ENCODE measurements at regions not wholly inside any gene's neighbourhood (a gene's known extent, or its start where the extent isn't known, plus 50 kb on each side); places are given as distances from the start of the nearest gene placed in this dataset.
"Not testable (repeated sequence)": the region's sequence is repeated elsewhere in the genome, so short reads cannot be mapped to it uniquely, and the experiment has no call there.

GRCh38 chr9:1919229-1919628, 95.9 kb upstream of the SMARCA2 start:
- DNase-seq (ENCODE audit: low spot score), result no peak

GRCh38 chr9:1920386-1920785, 94.8 kb upstream of the SMARCA2 start:
- DNase-seq (ENCODE audit: low spot score), result no peak

GRCh38 chr9:1922026-1922425, 93.1 kb upstream of the SMARCA2 start:
- no peak for DNase-seq (ENCODE audit: low spot score)

GRCh38 chr9:1927546-1927945, 87.6 kb upstream of the SMARCA2 start:
- no peak for DNase-seq (ENCODE audit: low spot score)

- DNase-seq (ENCODE audit: low spot score), result no peak
These were observed 86.0 kb upstream of the SMARCA2 start for GRCh38 chr9:1929134-1929533.

GRCh38 chr9:1929722-1930244, 85.4 kb upstream of the SMARCA2 start:
- no peak for DNase-seq (ENCODE audit: low spot score)

- DNase-seq (ENCODE audit: low spot score), result not testable (repeated sequence)
These were observed 84.9 kb upstream of the SMARCA2 start for GRCh38 chr9:1930245-1930736.

- DNase-seq (ENCODE audit: low spot score), result no peak
These were observed 77.0 kb upstream of the SMARCA2 start for GRCh38 chr9:1938135-1938534.

GRCh38 chr9:1938675-1939170, 76.4 kb upstream of the SMARCA2 start:
- no peak for DNase-seq (ENCODE audit: low spot score)

GRCh38 chr9:1939466-1939865, 75.7 kb upstream of the SMARCA2 start:
- no peak for DNase-seq (ENCODE audit: low spot score)

GRCh38 chr9:1939926-1940368, 75.2 kb upstream of the SMARCA2 start:
- DNase-seq (ENCODE audit: low spot score), result peak; percentile 42

GRCh38 chr9:1941989-1942388, 73.2 kb upstream of the SMARCA2 start:
- DNase-seq (ENCODE audit: low spot score), result no peak

GRCh38 chr9:1946526-1947283, 68.4 kb upstream of the SMARCA2 start:
- DNase-seq (ENCODE audit: low spot score), result no peak

GRCh38 chr9:1947438-1947837, 67.7 kb upstream of the SMARCA2 start:
- DNase-seq (ENCODE audit: low spot score), result no peak

GRCh38 chr9:1948541-1948940, 66.6 kb upstream of the SMARCA2 start:
- DNase-seq (ENCODE audit: low spot score), result no peak

- DNase-seq (ENCODE audit: low spot score), result no peak
These were observed 63.7 kb upstream of the SMARCA2 start for GRCh38 chr9:1951446-1951845.

GRCh38 chr9:1952001-1952400, 63.1 kb upstream of the SMARCA2 start:
- no peak for DNase-seq (ENCODE audit: low spot score)

GRCh38 chr9:1954238-1954637, 60.9 kb upstream of the SMARCA2 start:
- DNase-seq (ENCODE audit: low spot score), result no peak

GRCh38 chr9:1956958-1957357, 58.2 kb upstream of the SMARCA2 start:
- DNase-seq (ENCODE audit: low spot score), result no peak

- no peak for DNase-seq (ENCODE audit: low spot score)
These were observed 57.3 kb upstream of the SMARCA2 start for GRCh38 chr9:1957856-1958255.

GRCh38 chr9:1959371-1959770, 55.8 kb upstream of the SMARCA2 start:
- no peak for DNase-seq (ENCODE audit: low spot score)

GRCh38 chr9:1960342-1961042, 54.7 kb upstream of the SMARCA2 start:
- DNase-seq (ENCODE audit: low spot score), result no peak

GRCh38 chr9:1962122-1962521, 53.0 kb upstream of the SMARCA2 start:
- no peak for DNase-seq (ENCODE audit: low spot score)

All from SW480 (cell line).